SK-N-SH (cell line): ENCODE measurements at regions not wholly inside any gene's neighbourhood (a gene's known extent, or its start where the extent isn't known, plus 50 kb on each side); places are given as distances from the start of the nearest gene placed in this dataset.

Source experiments
- CTCF ChIA-PET: fragments of 300-600, 350-600 bp; formaldehyde crosslinking; extraction: SDS; loops from one replicate; lab custom pipeline; 2021; lab: Yijun Ruan, JAX
- POLR2A ChIA-PET: fragments of 350-600 bp; sonication (Branson Sonifier 250); formaldehyde crosslinking; extraction: SDS; loops from one replicate; lab custom pipeline; 2020; ENCODE audit warnings: antibody characterized with exemption, inconsistent platforms; lab: Yijun Ruan, JAX
- DNase-seq: peaks from one replicate; pipeline ENCODE4 v3.0.0; 2012
- H2AFZ ChIP-seq: fragments of 200-600 bp; sonication (generic); 2 replicates; pipeline ENCODE4 v1.8.1; 2016; ENCODE audit warnings: antibody characterized with exemption, mild to moderate bottlenecking, low read depth
- H3F3A ChIP-seq: fragments of 200-600 bp; sonication (generic); replicated peaks from 2 replicates; pipeline ENCODE3; 2016; ENCODE audit warnings: antibody characterized with exemption, mild to moderate bottlenecking; ENCODE audit not compliant: insufficient read depth
- H3K27ac ChIP-seq, 2 experiments: fragments of 200-500 bp in 1 of 2; fragments of 200-600 bp in 1 of 2; sonication (Bioruptor generic) in 1 of 2; sonication (generic), shearing (Covaris generic) in 1 of 2; 2 replicates each; pipeline versions ENCODE4 v1.5.1 to v1.6.1; 2014 to 2016; ENCODE audit warnings: low read depth in 2 of 2, inconsistent platforms in 1 of 2, low read length in 1 of 2, mild to moderate bottlenecking in 1 of 2, mixed read lengths in 1 of 2
- H3K27me3 ChIP-seq: fragments of 200-600 bp; sonication (generic), shearing (Covaris generic); 2 replicates; pipeline ENCODE4 v1.6.1; 2016; ENCODE audit warnings: mixed run types; ENCODE audit not compliant: insufficient read depth
- H3K36me3 ChIP-seq, 2 experiments: fragments of 200-500 bp in 1 of 2; fragments of 200-600 bp in 1 of 2; sonication (Bioruptor generic) in 1 of 2; sonication (generic) in 1 of 2; replicated peaks in 1 of 2; 2 replicates each; pipeline versions ENCODE3 to v1.5.1; 2014 to 2016; ENCODE audit warnings: low read length in 1 of 2, mild to moderate bottlenecking in 1 of 2; ENCODE audit not compliant: insufficient read depth in 2 of 2, control insufficient read depth in 1 of 2
- H3K4me1 ChIP-seq, 2 experiments: fragments of 200-500 bp in 1 of 2; fragments of 200-600 bp in 1 of 2; sonication (Bioruptor generic) in 1 of 2; sonication (generic), shearing (Covaris generic) in 1 of 2; 2 replicates each; pipeline versions ENCODE4 v1.5.1 to v1.6.1; 2014 to 2016; ENCODE audit warnings: low read depth in 1 of 2, low read length in 1 of 2, mixed run types in 1 of 2; ENCODE audit not compliant: insufficient read depth in 2 of 2, control insufficient read depth in 1 of 2
- H3K4me2 ChIP-seq: fragments of 200-600 bp; sonication (generic), shearing (Covaris generic); 2 replicates; pipeline ENCODE4 v1.6.1; 2017; ENCODE audit warnings: mixed run types
- H3K4me3 ChIP-seq, 2 experiments: fragments of 200-500 bp in 1 of 2; fragments of 200-600 bp in 1 of 2; sonication (Bioruptor generic) in 1 of 2; sonication (generic), shearing (Covaris generic) in 1 of 2; 2 replicates each; pipeline versions ENCODE4 v1.5.1 to v1.8.1; 2014 to 2016; ENCODE audit warnings: low read depth in 2 of 2, inconsistent platforms in 1 of 2, low read length in 1 of 2, mild to moderate bottlenecking in 1 of 2, mixed read lengths in 1 of 2, moderate library complexity in 1 of 2
- H3K79me2 ChIP-seq: fragments of 200-600 bp; sonication (generic); 2 replicates; pipeline ENCODE4 v1.8.1; 2017; ENCODE audit warnings: mild to moderate bottlenecking; ENCODE audit not compliant: insufficient read depth
- H3K9ac ChIP-seq: fragments of 200-600 bp; sonication (generic); 2 replicates; pipeline ENCODE4 v1.6.1; 2017; ENCODE audit warnings: mixed run types
- H3K9me2 ChIP-seq: fragments of 200-600 bp; sonication (generic); 2 replicates; pipeline ENCODE4 v1.6.1; 2017; ENCODE audit warnings: mixed run types
- H3K9me3 ChIP-seq: fragments of 200-600 bp; sonication (generic); 2 replicates; pipeline ENCODE4 v1.6.1; 2017; ENCODE audit warnings: mixed run types, mild to moderate bottlenecking, moderate library complexity
- H4K20me1 ChIP-seq: fragments of 200-600 bp; sonication (generic); 2 replicates; pipeline ENCODE4 v1.6.1; 2017; ENCODE audit warnings: mild to moderate bottlenecking, mixed run types; ENCODE audit not compliant: insufficient read depth
- CHD2 ChIP-seq: fragments of 150-350 bp; IDR thresholded peaks from 2 replicates; pipeline ENCODE4 v1.6.1; 2018; ENCODE audit warnings: low read length; ENCODE audit not compliant: partially characterized antibody
- CTCF ChIP-seq: fragments of 200-600 bp; sonication (generic); IDR thresholded peaks from 2 replicates; pipeline ENCODE4 v1.6.1; 2017; ENCODE audit warnings: antibody characterized with exemption, mild to moderate bottlenecking, moderate library complexity
- ELF1 ChIP-seq: IDR thresholded peaks from 2 replicates; pipeline ENCODE4 v1.4.0; 2012
- EZH2phosphoT487 ChIP-seq: fragments of 200-600 bp; sonication (generic); IDR thresholded peaks from 2 replicates; pipeline ENCODE4 v1.6.1; 2017; ENCODE audit warnings: low read depth, mixed run types, mild to moderate bottlenecking, antibody characterized with exemption, moderate library complexity, borderline replicate concordance
- FOSL2 ChIP-seq: IDR thresholded peaks from 2 replicates; pipeline ENCODE4 v1.4.0; 2012; ENCODE audit warnings: low read depth, mild to moderate bottlenecking, moderate library complexity, borderline replicate concordance
- FOXJ3 ChIP-seq: sonication (generic); formaldehyde crosslinking; IDR thresholded peaks from 2 replicates; pipeline ENCODE4 v1.5.1; 2020; ENCODE audit warnings: mild to moderate bottlenecking, missing genetic modification reagents
- FOXM1 ChIP-seq: IDR thresholded peaks from 2 replicates; pipeline ENCODE4 v1.4.0; 2012; ENCODE audit warnings: low read depth, mild to moderate bottlenecking
- GATA2 ChIP-seq: sonication (generic); formaldehyde crosslinking; IDR thresholded peaks from 2 replicates; pipeline ENCODE4 v1.5.0; 2020; ENCODE audit warnings: mild to moderate bottlenecking, missing genetic modification reagents
- JUND ChIP-seq: IDR thresholded peaks from 2 replicates; pipeline ENCODE4 v1.4.0; 2012
- MAX ChIP-seq: IDR thresholded peaks from 2 replicates; pipeline ENCODE4 v1.4.0; 2012; ENCODE audit warnings: low read depth
- MXI1 ChIP-seq: IDR thresholded peaks from 2 replicates; pipeline ENCODE4 v1.6.1; 2012; ENCODE audit warnings: mild to moderate bottlenecking, low read depth, low read length, improper control_type of control experiment
- NFIC ChIP-seq: IDR thresholded peaks from 2 replicates; pipeline ENCODE4 v1.4.0; 2012; ENCODE audit warnings: borderline replicate concordance
- NRF1 ChIP-seq: IDR thresholded peaks from 2 replicates; pipeline ENCODE4 v1.6.1; 2012; ENCODE audit warnings: low read depth, mild to moderate bottlenecking, low read length
- POLR2AphosphoS5 ChIP-seq: IDR thresholded peaks from 2 replicates; pipeline ENCODE4 v1.6.1; 2012; ENCODE audit warnings: low read depth, low read length
- SMC3 ChIP-seq: IDR thresholded peaks from 2 replicates; pipeline ENCODE4 v1.6.1; 2012; ENCODE audit warnings: low read depth, low read length, improper control_type of control experiment
- TAF1 ChIP-seq: IDR thresholded peaks from 2 replicates; pipeline ENCODE4 v1.6.1; 2012; ENCODE audit warnings: low read depth, mild to moderate bottlenecking, low read length, moderate library complexity, borderline replicate concordance
- TCF12 ChIP-seq: IDR thresholded peaks from 2 replicates; pipeline ENCODE4 v1.4.0; 2012
- TEAD4 ChIP-seq: IDR thresholded peaks from 2 replicates; pipeline ENCODE4 v1.4.0; 2012; ENCODE audit warnings: mild to moderate bottlenecking, borderline replicate concordance; ENCODE audit not compliant: insufficient read depth
- USF2 ChIP-seq: fragments of 150-350 bp; IDR thresholded peaks from 2 replicates; pipeline ENCODE4 v1.6.1; 2017; ENCODE audit warnings: antibody characterized with exemption, low read length, low read depth, borderline replicate concordance
- ZBTB33 ChIP-seq: IDR thresholded peaks from 2 replicates; pipeline ENCODE4 v1.4.0; 2012; ENCODE audit warnings: low read depth, borderline replicate concordance
- WGBS: methylation state at CpG from one replicate; pipeline ENCODE4 v1.1.6; 2017; ENCODE audit warnings: low lambda C conversion rate; 5-methylcytosine and 5-hydroxymethylcytosine counted together

GRCh38 chr7:39810710-39811109 lies 139.3 kb upstream of the CDK13 start:
- POLR2A ChIA-PET: no interaction called here
- Histone ChIP-seq H3K9me2 (no peaks in the 10 kb centered on the region), H3K27ac (no peak overlapping the region), H2AFZ (0 out of 2 replicates have a peak overlapping the region, but pooled peaks have one; percentile 22), H3K27me3 (peaks cover 15% of the 10 kb centered on the region), H3K36me3 (no peaks in the 10 kb centered on the region), H3K4me1 (peaks cover 10 to 11% of the 10 kb centered on the region in 2 experiments), H3F3A (peaks cover 13% of the 10 kb centered on the region), H4K20me1 (no peaks in the 10 kb centered on the region), H3K4me2 (peak overlapping the region; percentile 30; the same call in 1 of the 2 replicates), H3K4me3 (0 out of 4 replicates have a peak overlapping the region, but pooled peaks of 1 of the 2 experiments have one; percentile 5), H3K9ac (no peak overlapping the region), H3K79me2 (no peaks in the 10 kb centered on the region), H3K9me3 (no peaks in the 10 kb centered on the region)
- CTCF ChIA-PET: interaction anchor here (1.0 to 1.2 kb wide), 2 partner anchors 229 to 230 kb away, joined by 3 read pairs; no protein-coding TSS in a partner anchor
- TF ChIP-seq FOXJ3 (no peak), FOXM1 (no peak), SMC3 (no peak), JUND (no peak), USF2 (no peak)
- no peak for DNase-seq
- 50% methylated on average over 4 of the region's 4 CpGs for WGBS

- peak; percentile 81 for DNase-seq
- H3K27me3 ChIP-seq: peaks cover 16% of the 10 kb centered on the region
- no peaks in the 10 kb centered on the region for H3K79me2 ChIP-seq
- peaks cover 10 to 11% of the 10 kb centered on the region in 2 experiments for H3K4me1 ChIP-seq
- 0 out of 4 replicates have a peak overlapping the region, but pooled peaks of 1 of the 2 experiments have one; percentile 5 for H3K4me3 ChIP-seq
- H3K36me3 ChIP-seq: no peaks in the 10 kb centered on the region
- H3K9me2 ChIP-seq: no peaks in the 10 kb centered on the region
- ChIA-PET CTCF (interaction anchor here (1.0 to 1.2 kb wide), 2 partner anchors 229 to 231 kb away, joined by 3 read pairs; no protein-coding TSS in a partner anchor), POLR2A (no interaction called here)
- H2AFZ ChIP-seq: 0 out of 2 replicates have a peak overlapping the region, but pooled peaks have one; percentile 22
- no peaks in the 10 kb centered on the region for H3K9me3 ChIP-seq
- no peaks in the 10 kb centered on the region for H4K20me1 ChIP-seq
- 26% methylated on average over 1 of the region's 1 CpG for WGBS
- peak overlapping the region; percentile 30; the same call in 1 of the 2 replicates for H3K4me2 ChIP-seq
- no peak overlapping the region for H3K9ac ChIP-seq
- H3F3A ChIP-seq: peaks cover 13% of the 10 kb centered on the region
- no peak overlapping the region for H3K27ac ChIP-seq
- TF ChIP-seq TEAD4 (no peak), ZBTB33 (no peak), CTCF (no peak), TAF1 (no peak), POLR2AphosphoS5 (no peak), GATA2 (CRISPR knock-in tag) (peak; percentile 85), TCF12 (peak; percentile 67; the same call in 1 of the 2 replicates), ELF1 (no peak), MAX (no peak), EZH2phosphoT487 (no peak), CHD2 (peak; percentile 19), MXI1 (no peak), FOSL2 (peak; percentile 4; the same call in 1 of the 2 replicates), NFIC (peak; percentile 78), USF2 (no peak), SMC3 (no peak), NRF1 (no peak)
Observed at GRCh38 chr7:39811161-39811614, 138.9 kb upstream of the CDK13 start.
